D721Med (cell line): ENCODE measurements at regions not wholly inside any gene's neighbourhood (a gene's known extent, or its start where the extent isn't known, plus 50 kb on each side); places are given as distances from the start of the nearest gene placed in this dataset.

Source experiments
- DNase-seq: peaks from one replicate; pipeline ENCODE4 v3.0.0; 2011; ENCODE audit warnings: low spot score; ENCODE audit not compliant: insufficient read length
- FAIRE-seq: peaks from 2 replicates; lab custom pipeline; 2011; peaks lifted over from hg19 to GRCh38; lab: Jason Lieb, UNC
- TF ChIP-seq, protein P1 (sequence below): IDR thresholded peaks from 2 replicates; pipeline ENCODE4 v1.5.1; 2012; ENCODE audit warnings: mild to moderate bottlenecking, control low read depth; ENCODE audit not compliant: insufficient read depth; ENCODE audit errors: missing control alignments

DNA sequence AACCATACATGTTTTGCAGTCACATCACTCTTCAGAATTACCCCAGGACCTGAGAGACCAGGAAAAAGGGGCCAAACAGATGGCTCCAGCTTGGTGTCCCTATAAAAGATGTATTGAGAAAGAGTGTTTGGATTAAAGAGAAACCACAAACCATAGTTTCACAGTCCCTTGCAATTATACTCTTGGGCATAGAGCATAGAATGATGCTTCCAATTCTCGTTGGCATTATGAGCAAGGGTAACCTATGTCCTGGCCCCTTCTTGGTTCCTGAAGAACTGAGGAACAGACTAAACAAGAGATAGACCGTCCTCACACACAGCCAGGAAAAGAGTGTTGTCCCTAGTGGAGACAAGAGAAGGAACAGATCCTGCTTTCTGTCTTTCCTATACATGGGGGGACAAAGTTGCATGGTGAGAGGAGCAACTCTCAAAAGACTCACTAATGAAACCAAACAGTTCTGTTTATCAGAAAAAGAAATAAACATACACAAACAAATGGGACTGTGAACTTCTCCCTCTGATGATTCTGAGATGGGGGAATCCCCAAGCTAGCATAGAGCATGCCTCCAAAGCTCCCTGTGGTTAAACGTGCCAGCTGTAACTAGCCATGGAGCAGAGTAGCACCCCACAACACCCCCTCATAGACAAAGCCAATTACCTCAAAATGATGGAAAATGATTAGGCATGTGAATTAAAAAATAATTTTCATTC, 908.6 kb downstream of the NTRK3 start:
- FAIRE-seq (no peak), DNase-seq (no peak)
- TF ChIP-seq, protein P1, sequence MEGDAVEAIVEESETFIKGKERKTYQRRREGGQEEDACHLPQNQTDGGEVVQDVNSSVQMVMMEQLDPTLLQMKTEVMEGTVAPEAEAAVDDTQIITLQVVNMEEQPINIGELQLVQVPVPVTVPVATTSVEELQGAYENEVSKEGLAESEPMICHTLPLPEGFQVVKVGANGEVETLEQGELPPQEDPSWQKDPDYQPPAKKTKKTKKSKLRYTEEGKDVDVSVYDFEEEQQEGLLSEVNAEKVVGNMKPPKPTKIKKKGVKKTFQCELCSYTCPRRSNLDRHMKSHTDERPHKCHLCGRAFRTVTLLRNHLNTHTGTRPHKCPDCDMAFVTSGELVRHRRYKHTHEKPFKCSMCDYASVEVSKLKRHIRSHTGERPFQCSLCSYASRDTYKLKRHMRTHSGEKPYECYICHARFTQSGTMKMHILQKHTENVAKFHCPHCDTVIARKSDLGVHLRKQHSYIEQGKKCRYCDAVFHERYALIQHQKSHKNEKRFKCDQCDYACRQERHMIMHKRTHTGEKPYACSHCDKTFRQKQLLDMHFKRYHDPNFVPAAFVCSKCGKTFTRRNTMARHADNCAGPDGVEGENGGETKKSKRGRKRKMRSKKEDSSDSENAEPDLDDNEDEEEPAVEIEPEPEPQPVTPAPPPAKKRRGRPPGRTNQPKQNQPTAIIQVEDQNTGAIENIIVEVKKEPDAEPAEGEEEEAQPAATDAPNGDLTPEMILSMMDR, result no peak

DNA sequence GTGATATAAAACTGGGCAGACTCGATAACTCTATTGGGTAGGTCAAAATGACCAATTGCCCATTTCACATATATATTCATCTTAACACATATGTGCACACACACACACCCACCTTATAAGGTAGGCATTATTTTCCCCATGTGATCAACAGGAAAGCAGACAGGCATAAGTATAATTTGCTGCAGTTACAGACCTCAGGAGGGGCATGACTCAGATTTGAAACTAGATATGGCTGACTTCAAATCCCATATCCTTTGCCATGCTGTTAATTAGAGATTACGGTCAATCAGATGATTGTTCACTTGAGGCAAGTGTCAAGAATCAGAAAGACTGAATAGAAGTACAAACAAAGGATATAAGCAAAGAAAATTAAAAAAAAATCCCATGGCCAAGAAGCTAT, 910.6 kb downstream of the NTRK3 start:
- TF ChIP-seq, protein P1, result no peak
- no peak for FAIRE-seq
- DNase-seq, result no peak

DNA sequence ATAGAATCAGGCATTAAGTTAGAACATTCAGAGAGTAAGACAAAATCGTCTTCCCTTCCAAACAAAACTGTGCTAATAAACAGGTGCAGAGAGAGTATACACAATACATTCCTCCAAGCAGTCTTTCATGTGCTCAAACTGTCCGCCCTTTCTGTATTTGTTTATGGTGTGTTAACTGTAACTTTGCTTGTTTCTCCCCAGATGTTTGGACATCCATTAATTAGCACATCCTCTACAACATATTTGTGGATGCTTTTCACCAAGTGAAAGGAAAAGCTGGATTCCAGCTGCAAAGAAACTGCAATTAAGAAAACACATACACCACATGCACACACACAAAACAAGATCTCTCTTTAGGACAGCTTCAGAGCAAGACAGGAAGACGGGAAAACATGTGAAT, 912.6 kb downstream of the NTRK3 start:
- TF ChIP-seq, protein P1, result no peak

DNA sequence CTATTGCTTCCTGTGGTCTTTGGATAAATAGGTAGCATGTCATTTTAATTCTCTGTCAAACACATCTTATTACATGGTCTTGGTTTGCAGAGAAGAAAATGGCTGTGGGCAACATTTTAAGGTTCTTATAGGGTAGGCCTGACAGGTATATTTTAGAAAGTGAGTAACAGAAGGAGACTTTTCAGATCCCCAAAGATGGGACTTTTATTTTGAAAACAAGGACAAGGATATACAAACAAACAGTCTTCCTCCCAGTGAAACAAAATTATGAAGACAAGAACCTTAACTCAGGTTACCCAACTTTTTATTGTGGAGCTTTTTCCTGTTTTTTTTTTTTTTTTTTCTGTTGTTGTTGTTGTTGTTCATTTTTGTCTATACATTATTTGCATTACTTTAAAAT, 916.2 kb downstream of the NTRK3 start:
- no peak for FAIRE-seq
- TF ChIP-seq, protein P1, result no peak
- DNase-seq, result no peak

More for the DNA sequence above, 912.6 kb downstream of the NTRK3 start:
- DNase-seq (no peak), FAIRE-seq (no peak)

DNA sequence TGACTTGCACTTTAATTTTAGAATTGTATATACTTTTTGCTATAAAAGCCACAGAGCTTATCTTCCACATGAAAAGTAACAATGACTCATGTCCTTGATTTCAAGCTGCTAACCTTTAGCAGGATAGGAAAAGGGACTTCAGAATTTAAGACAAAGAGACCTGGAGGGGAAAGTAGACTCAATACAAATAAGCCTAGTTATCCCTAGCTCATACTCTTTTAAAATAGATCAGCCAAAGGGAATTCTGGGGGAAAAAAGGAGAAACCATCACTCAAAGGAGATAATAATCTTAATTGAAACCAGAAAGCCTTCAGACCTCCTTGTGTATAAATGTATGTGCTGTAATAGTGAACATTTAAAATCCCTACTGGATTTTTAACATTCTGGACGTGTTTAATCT, 930.3 kb downstream of the NTRK3 start:
- no peak for FAIRE-seq
- TF ChIP-seq, protein P1, result no peak
- DNase-seq, result no peak

DNA sequence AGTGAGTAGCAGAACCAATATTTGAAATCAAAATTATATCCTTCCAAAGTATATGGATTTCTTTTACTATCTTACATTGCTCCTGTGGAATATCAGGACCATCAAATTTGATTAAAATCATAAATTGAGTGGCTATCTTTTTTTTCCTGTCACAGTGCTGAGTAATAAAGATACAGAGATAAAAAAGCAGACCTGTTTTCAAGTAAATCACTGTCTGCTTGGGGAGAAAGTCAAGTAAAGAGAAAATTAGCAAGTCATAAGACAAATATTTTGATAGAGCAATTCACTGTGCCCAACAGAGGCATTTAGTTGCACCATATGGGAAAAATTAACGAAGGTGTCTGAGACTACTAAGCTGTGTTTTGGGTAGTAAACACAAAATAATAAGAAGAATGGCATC, 933.7 kb downstream of the NTRK3 start:
- TF ChIP-seq, protein P1, result no peak
- DNase-seq (no peak), FAIRE-seq (no peak)

DNA sequence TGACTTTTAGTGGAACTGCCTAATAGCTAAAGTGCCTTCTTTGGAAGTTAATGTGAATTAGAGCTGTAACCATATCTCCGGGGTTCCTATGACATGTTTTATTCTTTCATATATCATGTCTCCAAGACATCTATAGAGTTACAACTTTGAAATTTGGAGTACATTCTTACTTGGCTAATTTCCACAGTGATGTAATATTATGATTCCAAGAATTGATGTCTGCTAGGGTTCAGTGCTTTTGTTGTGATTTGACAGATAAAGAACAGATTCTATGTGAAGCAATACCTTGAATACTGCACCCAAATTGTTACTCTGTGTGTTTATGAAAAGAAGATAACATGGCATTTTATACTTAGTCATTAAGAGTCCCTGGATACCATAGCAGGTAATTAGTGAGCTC, 934.3 kb downstream of the NTRK3 start:
- DNase-seq (no peak), FAIRE-seq (peak; percentile 35)
- TF ChIP-seq, protein P1, result no peak
